ENCODE measurements at regions not wholly inside any gene's neighbourhood (a gene's known extent, or its start where the extent isn't known, plus 50 kb on each side); places are given as distances from the start of the nearest gene placed in this dataset.

GRCh38 chr12:103160622-103161021 is 203.1 kb downstream of the ASCL1 start:
- FAIRE-seq (no peak), DNase-seq (ENCODE audit: insufficient read length) (no peak)
- TF ChIP-seq POLR2A (IDR thresholded peaks at IDR 0.05; ENCODE audit: low read depth, low read length) (no peak), TAF1 (IDR thresholded peaks at IDR 0.05; ENCODE audit: borderline replicate concordance, low read depth, low read length) (no peak)

GRCh38 chr12:103161582-103162362 is 204.3 kb downstream of the ASCL1 start:
- no peak for TF ChIP-seq TAF1 (IDR thresholded peaks at IDR 0.05; ENCODE audit: borderline replicate concordance, low read depth, low read length)
- TF ChIP-seq POLR2A (IDR thresholded peaks at IDR 0.05; ENCODE audit: low read depth, low read length) = no peak
- no peak for TF ChIP-seq POLR2AphosphoS5 (IDR thresholded peaks at IDR 0.05; ENCODE audit: low read depth, low read length)
- no peak for FAIRE-seq

GRCh38 chr12:103166949-103167348 is 209.5 kb downstream of the ASCL1 start:
- TF ChIP-seq TAF1 (IDR thresholded peaks at IDR 0.05; ENCODE audit: borderline replicate concordance, low read depth, low read length) (no peak), POLR2A (IDR thresholded peaks at IDR 0.05; ENCODE audit: low read depth, low read length) (no peak), POLR2AphosphoS5 (IDR thresholded peaks at IDR 0.05; ENCODE audit: low read depth, low read length) (no peak)
- FAIRE-seq = no peak
- DNase-seq (ENCODE audit: insufficient read length) = no peak

More at GRCh38 chr12:103161582-103162362, 204.3 kb downstream of the ASCL1 start:
- DNase-seq (ENCODE audit: insufficient read length) = no peak

GRCh38 chr12:103172447-103173112 is 215.1 kb downstream of the ASCL1 start:
- TF ChIP-seq POLR2AphosphoS5 (IDR thresholded peaks at IDR 0.05; ENCODE audit: low read depth, low read length) (no peak), TAF1 (IDR thresholded peaks at IDR 0.05; ENCODE audit: borderline replicate concordance, low read depth, low read length) (no peak), POLR2A (IDR thresholded peaks at IDR 0.05; ENCODE audit: low read depth, low read length) (no peak)
- FAIRE-seq (no peak), DNase-seq (ENCODE audit: insufficient read length) (no peak)

GRCh38 chr12:103175625-103176024 is 218.2 kb downstream of the ASCL1 start:
- FAIRE-seq (no peak), DNase-seq (ENCODE audit: insufficient read length) (no peak)
- no peak for TF ChIP-seq POLR2A (IDR thresholded peaks at IDR 0.05; ENCODE audit: low read depth, low read length)
- TF ChIP-seq TAF1 (IDR thresholded peaks at IDR 0.05; ENCODE audit: borderline replicate concordance, low read depth, low read length) = no peak
- TF ChIP-seq POLR2AphosphoS5 (IDR thresholded peaks at IDR 0.05; ENCODE audit: low read depth, low read length) = no peak

GRCh38 chr12:103177639-103178255 is 220.3 kb downstream of the ASCL1 start:
- DNase-seq (ENCODE audit: insufficient read length) (no peak), FAIRE-seq (no peak)
- TF ChIP-seq POLR2AphosphoS5 (IDR thresholded peaks at IDR 0.05; ENCODE audit: low read depth, low read length) = no peak
- TF ChIP-seq POLR2A (IDR thresholded peaks at IDR 0.05; ENCODE audit: low read depth, low read length) = no peak
- no peak for TF ChIP-seq TAF1 (IDR thresholded peaks at IDR 0.05; ENCODE audit: borderline replicate concordance, low read depth, low read length)

GRCh38 chr12:103178366-103179080 is 221.0 kb downstream of the ASCL1 start:
- TF ChIP-seq POLR2AphosphoS5 (IDR thresholded peaks at IDR 0.05; ENCODE audit: low read depth, low read length) = no peak
- DNase-seq (ENCODE audit: insufficient read length) = no peak
- FAIRE-seq = peak; percentile 30

- TF ChIP-seq TAF1 (IDR thresholded peaks at IDR 0.05; ENCODE audit: borderline replicate concordance, low read depth, low read length) (no peak), POLR2AphosphoS5 (IDR thresholded peaks at IDR 0.05; ENCODE audit: low read depth, low read length) (no peak), POLR2A (IDR thresholded peaks at IDR 0.05; ENCODE audit: low read depth, low read length) (no peak)
- peak; percentile 9 for DNase-seq (ENCODE audit: insufficient read length)
- FAIRE-seq = peak; percentile 82
These were observed 224.1 kb downstream of the ASCL1 start for GRCh38 chr12:103181366-103182152.

- no peak for DNase-seq (ENCODE audit: insufficient read length)
- peak; percentile 64 for FAIRE-seq
- TF ChIP-seq POLR2A (IDR thresholded peaks at IDR 0.05; ENCODE audit: low read depth, low read length) = no peak
- TF ChIP-seq TAF1 (IDR thresholded peaks at IDR 0.05; ENCODE audit: borderline replicate concordance, low read depth, low read length) = no peak
- TF ChIP-seq POLR2AphosphoS5 (IDR thresholded peaks at IDR 0.05; ENCODE audit: low read depth, low read length) = no peak
These were observed 224.8 kb downstream of the ASCL1 start for GRCh38 chr12:103182299-103182698.

GRCh38 chr12:103196467-103196866 is 239.0 kb downstream of the ASCL1 start:
- TF ChIP-seq TAF1 (IDR thresholded peaks at IDR 0.05; ENCODE audit: borderline replicate concordance, low read depth, low read length) (no peak), POLR2A (IDR thresholded peaks at IDR 0.05; ENCODE audit: low read depth, low read length) (no peak), POLR2AphosphoS5 (IDR thresholded peaks at IDR 0.05; ENCODE audit: low read depth, low read length) (no peak)
- FAIRE-seq (no peak), DNase-seq (ENCODE audit: insufficient read length) (no peak)
